GM12874 (cell line): ENCODE measurements at regions not wholly inside any gene's neighbourhood (a gene's known extent, or its start where the extent isn't known, plus 50 kb on each side); places are given as distances from the start of the nearest gene placed in this dataset.

ENCODE experiments used
- TF ChIP-seq, protein P1 (sequence below): IDR thresholded peaks from 2 replicates; pipeline ENCODE4 v1.5.1; 2011; ENCODE audit warnings: low read depth, mild to moderate bottlenecking, control low read depth, low read length, moderate library complexity; ENCODE audit not compliant: insufficient read depth

DNA sequence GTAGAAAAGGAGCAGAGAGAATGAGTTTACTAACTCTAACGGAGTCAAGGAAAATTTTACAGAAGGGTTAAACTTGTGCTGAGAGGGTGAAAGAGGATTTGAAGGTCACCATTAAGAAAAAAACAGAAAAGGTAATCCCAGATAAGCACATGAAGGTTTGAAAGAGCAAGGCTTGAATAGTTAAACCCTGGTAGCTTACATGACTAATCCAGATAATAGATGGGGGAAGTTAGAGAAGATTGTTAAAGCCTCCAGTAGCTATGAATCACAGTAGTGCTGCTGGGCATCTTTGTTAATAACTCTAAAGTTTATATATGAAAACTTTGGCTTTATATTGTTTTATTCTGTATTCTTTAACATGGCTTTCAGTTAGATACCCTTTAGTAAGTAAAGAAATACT, 354.5 kb upstream of the FTMT start:
- TF ChIP-seq, protein P1, sequence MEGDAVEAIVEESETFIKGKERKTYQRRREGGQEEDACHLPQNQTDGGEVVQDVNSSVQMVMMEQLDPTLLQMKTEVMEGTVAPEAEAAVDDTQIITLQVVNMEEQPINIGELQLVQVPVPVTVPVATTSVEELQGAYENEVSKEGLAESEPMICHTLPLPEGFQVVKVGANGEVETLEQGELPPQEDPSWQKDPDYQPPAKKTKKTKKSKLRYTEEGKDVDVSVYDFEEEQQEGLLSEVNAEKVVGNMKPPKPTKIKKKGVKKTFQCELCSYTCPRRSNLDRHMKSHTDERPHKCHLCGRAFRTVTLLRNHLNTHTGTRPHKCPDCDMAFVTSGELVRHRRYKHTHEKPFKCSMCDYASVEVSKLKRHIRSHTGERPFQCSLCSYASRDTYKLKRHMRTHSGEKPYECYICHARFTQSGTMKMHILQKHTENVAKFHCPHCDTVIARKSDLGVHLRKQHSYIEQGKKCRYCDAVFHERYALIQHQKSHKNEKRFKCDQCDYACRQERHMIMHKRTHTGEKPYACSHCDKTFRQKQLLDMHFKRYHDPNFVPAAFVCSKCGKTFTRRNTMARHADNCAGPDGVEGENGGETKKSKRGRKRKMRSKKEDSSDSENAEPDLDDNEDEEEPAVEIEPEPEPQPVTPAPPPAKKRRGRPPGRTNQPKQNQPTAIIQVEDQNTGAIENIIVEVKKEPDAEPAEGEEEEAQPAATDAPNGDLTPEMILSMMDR, result no peak

DNA sequence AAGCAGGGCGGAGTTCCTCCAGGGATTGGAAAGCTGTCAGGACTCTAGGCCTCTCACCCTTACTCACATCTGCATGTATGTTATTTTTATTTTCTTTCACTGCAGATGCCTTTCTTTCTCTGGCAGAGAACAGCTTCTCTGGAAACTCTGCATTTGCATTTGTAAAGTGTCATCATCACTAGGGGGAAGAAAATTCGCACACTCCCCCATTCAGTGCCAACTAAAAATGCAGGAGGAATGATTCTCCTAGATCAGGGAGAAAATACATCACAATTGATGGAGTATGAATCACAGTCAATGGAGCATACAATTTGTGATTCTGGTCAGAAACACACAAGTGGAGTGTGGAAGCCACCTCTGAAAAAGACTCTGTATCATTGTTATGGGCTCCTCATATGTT, 351.4 kb upstream of the FTMT start:
- TF ChIP-seq, protein P1, result no peak

DNA sequence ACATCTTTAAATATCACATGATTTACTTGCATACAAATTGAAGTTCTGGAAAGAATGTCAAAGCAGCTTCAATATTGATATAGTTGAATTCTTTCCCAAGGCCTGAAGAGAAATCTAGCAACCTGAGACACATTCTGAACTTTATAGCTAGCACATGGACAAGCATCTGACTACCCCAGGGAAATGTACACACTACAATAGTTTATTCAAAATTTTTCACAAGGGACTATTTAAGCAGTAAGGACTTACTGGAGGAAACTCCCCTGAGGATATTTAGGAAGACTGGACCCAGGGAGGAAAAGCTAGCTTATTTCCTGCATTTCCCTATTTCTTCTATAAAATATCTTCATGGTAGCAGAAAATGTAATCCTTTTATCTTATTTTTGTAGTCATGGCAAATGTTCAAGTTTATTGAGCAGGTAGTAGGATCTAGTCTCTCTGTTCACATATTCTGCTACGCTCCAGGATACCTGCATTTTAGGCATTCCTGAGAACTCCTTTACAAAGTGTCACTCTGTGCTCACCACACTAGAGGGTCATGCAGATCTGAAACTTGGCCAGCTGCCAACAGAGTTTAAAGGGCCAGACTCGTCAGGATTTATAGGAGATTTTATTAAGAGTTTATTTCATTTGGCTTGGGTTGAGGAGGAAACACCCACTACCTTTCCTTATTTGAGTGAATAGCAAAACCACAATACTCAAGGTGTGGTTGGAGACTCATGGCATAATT, 348.4 kb upstream of the FTMT start:
- TF ChIP-seq, protein P1, result no peak

DNA sequence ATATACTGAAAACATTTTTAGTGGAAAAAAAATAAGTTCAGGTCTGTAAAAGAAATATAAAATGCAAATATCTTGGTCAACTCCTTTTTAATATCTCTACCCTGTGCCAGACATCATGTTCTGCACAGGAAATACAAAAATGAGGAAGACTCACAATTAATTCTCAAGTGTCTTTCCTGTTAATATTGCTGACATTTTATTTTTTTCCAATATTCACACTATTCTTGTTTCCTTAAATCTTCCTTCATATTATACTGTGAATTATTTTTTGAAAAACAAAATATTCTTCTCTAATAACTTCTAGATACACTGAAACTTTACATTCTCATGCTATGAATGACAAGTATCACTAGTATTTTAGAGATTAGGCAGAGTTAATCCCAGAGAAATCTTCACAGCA, 334.7 kb upstream of the FTMT start:
- TF ChIP-seq, protein P1, result no peak

DNA sequence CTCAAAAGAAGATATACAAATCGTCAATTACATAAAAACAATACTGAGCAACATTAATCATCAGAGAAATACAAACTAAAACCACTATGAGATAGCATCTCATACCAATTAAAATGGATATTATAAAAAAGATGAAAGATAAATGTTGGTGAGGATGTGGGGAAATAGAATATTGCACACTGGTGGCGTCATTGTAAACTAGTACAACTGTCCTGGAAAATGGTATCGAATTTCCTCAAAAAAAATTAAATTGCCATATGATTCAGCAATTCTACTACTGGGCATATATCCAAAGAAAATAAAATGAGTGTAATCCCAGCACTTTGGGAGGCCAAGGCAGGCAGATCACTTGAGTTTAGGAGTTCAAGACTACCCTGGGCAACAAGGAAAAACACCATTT, 326.0 kb upstream of the FTMT start:
- TF ChIP-seq, protein P1, result no peak

DNA sequence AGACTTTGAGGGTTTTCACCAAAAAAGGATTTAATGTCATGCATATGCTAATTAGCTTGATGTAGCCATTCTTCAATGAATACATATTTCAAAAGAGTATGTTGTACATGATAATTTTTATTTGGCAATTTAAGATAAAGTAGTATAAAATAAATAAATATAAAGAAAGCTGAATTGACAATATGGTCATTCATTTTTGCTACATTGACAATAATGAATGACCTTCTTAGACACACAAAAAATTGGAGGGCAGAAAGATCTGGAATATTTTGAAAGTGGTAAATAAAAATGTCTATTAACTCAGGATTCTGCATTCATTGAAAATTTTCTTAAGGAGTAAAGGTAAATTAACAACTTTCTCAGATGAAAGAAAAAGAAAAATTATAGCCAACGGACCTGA, 324.8 kb upstream of the FTMT start:
- TF ChIP-seq, protein P1, result no peak

DNA sequence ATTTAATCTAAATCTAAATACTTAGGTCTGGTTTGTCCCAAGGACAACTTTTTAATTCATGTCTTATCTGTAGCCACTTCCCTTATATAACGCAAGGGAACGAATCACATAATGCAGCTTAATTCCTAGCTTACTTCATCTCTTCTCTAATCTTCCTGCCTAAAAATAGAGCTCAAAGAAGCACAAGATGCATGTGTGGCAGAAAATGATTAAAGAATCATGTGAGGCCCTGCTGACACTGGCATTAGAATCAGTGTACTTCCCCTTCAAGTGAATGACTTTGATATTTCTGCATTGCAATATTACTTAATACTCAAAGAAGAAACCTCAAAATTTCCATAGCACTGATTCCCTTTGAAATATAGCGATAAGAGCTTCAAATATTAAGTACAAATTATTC, 317.9 kb upstream of the FTMT start:
- TF ChIP-seq, protein P1, result no peak
